ENCODE measurements at regions not wholly inside any gene's neighbourhood (a gene's known extent, or its start where the extent isn't known, plus 50 kb on each side); places are given as distances from the start of the nearest gene placed in this dataset.

DNA sequence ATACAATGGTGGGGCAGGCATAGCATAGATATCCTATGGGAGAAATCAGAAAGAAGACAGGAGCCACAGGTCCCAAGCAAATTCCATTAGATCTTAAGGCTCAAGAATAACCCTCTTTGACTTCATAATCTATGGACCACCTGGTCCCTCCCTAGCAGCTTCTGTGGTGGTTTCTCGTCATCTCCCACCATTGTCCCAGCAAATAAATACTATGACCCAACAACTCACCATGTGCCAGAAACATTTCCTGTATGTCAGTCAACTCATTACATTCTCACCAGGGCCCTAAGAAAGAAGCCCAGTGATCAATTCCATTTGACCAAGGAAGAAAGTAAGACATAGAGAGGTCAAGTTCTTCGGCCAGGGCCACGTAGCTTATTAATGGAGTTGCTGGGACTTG lies 646.2 kb downstream of the VRK1 start:
- DNase-seq (ENCODE audit: low spot score): no peak

DNA sequence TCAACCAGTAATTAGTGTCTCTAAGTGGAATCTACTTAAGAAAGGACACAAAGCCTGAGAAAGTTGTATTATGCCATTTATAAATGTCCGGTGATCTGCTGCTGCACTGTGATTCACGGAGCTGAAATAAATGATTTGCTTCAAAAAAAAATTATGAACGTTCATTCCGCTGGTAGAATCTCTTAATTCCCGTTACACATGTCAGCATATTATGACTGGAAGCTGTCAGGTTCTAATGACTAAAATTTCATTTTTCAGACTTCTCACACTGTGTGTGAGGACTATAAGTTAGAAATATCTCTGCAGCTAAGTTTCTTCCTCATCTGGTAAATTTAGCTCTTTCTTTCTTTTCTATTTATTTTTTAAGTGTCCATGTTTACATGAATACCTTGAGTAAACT lies 647.1 kb downstream of the VRK1 start:
- DNase-seq (ENCODE audit: low spot score): no peak

DNA sequence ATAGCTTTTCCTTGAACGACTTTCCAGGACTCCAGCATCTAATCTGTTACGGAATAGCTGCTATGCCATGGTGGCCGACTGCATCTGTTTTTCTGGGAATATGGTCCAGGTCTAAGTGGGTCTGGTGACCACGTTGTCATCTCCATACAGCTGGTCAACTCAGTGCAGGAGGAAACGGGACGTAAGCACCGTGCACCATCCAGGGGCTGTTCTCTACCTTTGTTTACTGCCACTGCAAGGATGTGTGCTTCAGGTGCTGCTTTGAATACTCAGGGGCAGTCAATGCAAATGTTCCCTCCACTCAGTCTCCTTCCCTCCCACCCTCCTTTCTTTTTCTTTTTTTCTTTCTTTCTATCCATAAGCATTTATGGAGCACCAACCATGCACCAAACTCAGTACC lies 648.2 kb downstream of the VRK1 start:
- DNase-seq (ENCODE audit: low spot score): no peak

DNA sequence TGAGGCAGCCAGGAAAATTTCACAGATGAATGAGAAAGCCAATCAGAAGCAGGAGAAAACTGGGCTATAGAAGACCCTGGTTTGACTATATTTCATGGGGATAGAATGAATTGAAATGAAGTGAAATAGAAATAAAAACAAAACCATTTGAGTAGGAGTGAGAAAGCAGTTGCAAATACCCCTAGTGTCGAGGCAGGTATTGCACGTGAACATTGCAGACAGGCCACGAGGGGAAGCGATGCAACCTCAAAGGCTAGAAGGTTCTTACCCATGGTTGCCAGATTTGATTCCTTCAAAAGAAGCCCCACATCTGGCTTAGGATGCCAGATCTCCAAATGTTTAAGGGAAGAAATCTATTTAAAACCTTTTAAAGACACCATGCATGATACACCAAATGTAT lies 648.9 kb downstream of the VRK1 start:
- no peak for DNase-seq (ENCODE audit: low spot score)

DNA sequence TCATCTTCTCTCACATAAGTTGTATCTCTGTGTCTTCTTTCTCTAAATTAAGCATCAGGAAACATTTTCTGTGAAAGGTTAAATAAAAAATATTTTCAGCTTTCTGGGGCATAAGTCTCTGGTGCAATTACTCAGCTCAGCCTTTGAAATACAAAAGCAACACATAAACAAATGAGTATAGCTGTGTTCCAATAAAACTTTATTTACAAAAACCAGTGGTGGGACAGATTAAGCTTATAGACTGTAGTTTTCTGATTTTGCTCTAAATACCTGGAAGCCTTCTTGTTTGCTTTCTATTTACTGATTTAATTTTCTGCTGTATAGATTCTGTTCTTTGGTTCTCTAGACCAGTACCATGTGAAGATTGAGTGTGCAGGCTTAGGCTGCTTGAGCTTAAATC lies 655.1 kb downstream of the VRK1 start:
- DNase-seq (ENCODE audit: low spot score): no peak

DNA sequence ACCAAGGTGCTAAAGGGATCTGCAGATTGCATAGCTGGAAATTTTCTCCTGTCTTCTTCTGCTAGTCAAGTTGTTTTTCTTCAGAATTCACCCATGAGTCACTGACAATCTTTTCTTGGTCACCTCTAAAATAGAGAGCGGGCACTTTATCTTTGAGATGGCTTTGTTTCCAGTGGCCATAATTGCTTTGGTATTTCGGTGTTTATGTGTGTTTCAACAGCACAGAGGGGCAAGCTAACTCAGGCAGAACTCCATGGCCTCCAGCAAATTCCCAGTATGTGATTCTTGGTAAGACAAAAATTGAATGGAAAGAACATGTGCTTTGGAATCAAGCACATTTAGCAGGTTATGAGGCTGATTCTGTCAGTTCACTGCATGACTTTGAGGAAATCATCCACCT lies 656.8 kb downstream of the VRK1 start:
- DNase-seq (ENCODE audit: low spot score): no peak

GRCh38 chr14:97456462-97456861 lies 659.3 kb downstream of the VRK1 start:
- no peak for DNase-seq (ENCODE audit: low spot score)

DNA sequence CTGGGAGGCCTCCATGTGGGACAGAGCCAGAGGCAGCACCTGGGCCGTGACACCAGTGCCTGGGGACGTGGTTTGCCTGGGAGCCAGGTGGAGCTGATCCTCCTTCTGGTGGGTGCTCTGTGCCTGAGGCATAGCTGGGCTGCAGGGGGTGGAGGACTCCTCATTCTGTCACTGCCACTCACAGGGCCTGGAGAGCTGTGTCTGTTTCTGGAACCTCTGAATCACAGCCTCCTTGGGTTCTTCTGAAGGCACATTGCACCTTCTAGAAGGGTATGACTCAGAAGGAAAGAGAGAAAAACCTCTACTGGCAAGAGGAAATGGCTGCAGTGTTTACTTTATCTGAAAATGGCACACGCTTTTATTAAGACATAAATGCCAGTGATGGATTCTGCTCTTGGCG lies 659.8 kb downstream of the VRK1 start:
- no peak for DNase-seq (ENCODE audit: low spot score)

DNA sequence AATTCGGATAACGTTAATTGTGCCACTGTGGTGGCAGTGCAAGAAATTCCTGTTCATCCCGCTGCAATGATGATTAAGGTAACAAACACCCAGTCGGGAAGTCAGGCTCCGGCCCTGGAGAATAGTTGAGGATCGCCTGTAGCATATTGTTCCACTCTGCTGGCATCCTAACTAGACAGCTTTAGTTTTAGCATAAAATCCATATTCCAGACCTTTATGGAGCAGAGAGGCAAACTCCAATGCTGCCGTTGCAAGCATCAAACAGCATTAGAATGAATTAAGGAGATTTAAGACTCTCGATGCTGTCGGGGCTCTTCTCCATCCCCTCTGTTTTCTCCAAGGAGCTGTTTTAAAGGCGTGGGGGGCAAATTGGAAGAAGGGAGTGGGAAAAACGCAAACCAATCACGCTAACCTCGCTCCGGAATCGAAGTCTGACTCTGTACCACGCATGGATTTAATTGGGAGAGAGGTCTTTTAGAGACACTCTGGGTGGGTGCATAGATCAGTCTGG lies 660.4 kb downstream of the VRK1 start:
- DNase-seq (ENCODE audit: low spot score): no peak

DNA sequence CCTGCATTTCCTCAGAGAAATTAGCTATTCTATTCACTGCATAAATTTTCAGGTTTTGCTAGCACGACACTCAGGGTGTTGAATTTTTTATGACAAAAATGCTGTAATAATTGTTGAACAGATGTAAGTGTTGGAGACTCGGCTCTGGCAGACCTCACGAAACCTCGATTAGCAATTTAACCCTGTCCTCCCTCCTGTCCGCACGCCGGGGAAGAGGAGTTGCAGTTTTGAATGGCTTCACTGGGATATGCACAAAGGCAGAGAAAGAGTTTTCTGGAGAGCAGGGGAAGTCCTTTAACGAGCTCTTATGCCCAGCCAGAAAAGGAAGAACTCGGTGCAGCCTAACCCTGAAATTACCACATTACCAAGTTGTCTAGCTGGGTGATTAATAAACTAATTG lies 661.1 kb downstream of the VRK1 start:
- no peak for DNase-seq (ENCODE audit: low spot score)

DNA sequence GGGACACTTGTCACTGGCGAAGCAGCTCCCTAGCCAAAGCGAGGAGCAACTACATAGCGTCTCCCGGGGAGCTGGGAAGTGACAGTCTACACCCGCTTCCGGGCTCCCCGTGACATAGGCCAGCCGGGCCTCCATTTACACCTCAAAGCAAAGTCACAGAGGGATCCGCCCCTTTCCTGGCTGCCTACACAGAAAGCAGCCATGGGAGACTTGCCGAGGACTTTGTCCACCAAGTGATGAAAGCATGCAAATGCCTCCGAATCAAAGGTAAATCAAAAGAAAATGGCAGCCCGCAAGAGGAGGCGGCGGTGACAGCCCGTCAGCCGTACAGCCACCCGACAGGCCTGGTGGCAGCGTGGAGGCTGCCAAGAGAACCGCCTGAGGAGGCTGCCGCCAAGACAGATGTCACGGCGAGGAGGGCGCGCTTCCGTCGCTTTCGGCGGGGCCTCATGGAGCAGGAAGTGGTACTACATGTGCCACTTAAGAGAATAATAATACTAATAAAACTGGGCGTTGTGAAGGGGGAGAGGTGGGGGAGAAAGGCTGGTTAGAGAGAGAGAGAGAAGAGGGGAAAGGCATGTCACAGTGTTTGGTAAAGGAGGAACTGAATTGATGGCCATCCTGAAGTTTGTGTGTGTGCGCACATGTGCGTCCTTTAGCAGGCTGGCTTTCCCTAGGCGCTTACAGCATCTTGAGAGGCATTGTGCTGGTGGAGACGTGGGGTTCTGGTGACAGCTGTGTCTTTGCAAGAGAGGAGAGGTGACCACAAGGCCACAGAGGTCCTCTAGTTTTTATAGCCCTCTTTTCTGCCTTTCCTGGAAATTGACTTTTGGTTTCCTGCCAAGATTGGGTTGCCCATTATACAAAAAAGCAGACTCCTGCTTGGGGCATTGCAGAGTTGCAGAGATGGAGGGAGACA lies 661.7 kb downstream of the VRK1 start:
- DNase-seq (ENCODE audit: low spot score): no peak

DNA sequence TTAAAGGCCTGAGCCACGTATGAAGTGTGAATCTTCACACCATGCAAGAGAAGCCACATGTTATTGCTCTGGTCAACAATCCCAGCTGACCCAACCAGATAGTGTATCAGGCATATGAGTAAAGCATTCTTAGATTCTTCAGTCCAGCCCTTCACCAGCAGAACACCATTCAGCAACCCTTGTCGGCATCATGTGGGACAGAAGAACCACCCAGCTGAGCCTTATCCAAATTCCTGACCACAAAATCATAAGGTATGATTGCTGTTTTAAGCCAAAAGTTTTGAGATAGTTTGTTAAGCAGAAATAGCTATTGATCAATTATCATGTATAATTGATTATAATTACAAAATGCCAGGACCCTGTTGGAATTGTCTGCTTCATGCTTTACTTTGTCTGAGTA lies 664.9 kb downstream of the VRK1 start:
- DNase-seq (ENCODE audit: low spot score): no peak

GRCh38 chr14:97468220-97468619 lies 671.0 kb downstream of the VRK1 start:
- DNase-seq (ENCODE audit: low spot score): no peak

- DNase-seq (ENCODE audit: low spot score): no peak
Measured at GRCh38 chr14:97477353-97477752, 680.2 kb downstream of the VRK1 start.

DNA sequence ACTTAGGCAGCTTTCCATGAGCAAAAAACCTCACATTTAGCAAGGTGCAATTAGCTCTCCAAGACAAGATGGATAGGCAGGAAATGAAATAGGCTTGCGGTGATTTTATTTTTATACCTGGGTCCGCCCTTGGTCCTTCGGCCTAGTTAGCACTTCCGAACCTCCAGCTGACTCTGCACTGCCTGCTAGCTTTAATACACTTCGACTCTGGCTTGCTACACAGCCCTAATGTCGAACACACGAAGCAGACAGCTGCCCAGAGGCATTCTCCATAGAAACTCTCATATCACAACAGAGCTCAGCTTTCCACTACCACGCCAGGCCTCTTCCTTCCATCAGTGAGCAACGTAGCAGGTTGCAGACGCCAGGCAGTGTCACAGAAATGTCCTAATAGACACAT lies 688.0 kb downstream of the VRK1 start:
- DNase-seq (ENCODE audit: low spot score): no peak

DNA sequence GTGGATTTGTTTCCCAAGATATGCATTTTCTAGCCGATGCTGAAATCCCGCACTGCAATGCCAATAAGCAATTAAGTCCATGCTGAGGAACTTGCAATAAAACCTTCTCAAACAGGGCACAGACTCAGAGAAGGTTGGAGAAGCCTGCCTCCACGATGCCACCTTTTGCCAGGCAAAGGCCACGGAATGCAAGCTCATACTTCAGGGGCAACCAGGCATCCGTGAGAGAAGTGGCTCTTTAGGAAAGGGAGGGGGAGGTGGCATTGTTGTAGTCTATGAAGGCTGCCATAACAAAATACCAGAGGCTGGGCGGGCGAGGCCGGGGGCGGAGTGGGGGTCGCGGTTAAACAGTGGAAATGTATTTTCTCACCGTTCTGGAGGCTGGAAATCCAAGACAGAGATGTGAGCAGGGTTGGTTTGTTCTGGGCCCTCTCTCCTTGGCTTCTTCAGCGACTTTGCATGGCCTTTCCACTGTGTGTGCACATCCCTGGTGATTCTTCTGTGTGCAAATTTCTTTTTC lies 689.5 kb downstream of the VRK1 start:
- DNase-seq (ENCODE audit: low spot score): no peak

DNA sequence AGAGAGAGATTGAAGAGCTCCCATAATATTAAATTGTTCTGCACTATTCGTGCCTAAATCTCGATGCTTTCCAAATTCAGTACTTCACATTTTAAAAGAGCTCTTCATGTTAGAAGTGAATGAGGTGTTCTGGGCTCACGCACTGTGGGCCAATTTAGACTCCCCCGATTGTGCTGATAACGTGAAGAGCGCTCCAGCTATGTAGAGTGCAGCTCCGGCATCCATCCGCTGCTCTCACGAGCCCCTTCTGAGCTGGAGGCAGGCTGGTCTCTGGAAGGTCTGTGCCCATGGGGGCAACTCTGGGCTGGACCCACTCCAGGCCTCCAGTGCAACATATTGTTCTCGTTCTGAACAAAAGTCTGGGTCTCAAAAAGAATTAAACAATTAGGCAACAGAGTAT lies 692.6 kb downstream of the VRK1 start:
- no peak for DNase-seq (ENCODE audit: low spot score)

- no peak for DNase-seq (ENCODE audit: low spot score)
Measured at GRCh38 chr14:97490521-97491070, 693.4 kb downstream of the VRK1 start.

DNA sequence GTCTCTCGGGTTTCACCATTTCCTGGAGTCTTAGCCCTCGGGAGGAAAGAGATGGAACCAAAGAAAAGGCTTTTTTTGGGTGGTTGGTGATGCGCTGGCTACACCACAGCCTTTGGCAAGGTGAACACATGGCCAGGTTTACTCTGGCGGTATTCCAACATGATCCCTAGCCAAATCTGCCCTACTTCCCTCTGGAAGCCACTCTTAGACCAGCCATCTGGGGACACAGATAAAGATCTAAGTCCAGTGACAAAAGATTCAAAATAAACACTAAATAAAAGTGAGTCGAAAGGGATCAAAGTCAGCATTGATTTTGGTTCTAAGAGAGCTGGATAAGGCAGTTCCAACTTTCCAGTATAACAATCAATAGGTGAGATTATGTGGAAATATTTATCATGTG lies 694.5 kb downstream of the VRK1 start:
- no peak for DNase-seq (ENCODE audit: low spot score)

DNA sequence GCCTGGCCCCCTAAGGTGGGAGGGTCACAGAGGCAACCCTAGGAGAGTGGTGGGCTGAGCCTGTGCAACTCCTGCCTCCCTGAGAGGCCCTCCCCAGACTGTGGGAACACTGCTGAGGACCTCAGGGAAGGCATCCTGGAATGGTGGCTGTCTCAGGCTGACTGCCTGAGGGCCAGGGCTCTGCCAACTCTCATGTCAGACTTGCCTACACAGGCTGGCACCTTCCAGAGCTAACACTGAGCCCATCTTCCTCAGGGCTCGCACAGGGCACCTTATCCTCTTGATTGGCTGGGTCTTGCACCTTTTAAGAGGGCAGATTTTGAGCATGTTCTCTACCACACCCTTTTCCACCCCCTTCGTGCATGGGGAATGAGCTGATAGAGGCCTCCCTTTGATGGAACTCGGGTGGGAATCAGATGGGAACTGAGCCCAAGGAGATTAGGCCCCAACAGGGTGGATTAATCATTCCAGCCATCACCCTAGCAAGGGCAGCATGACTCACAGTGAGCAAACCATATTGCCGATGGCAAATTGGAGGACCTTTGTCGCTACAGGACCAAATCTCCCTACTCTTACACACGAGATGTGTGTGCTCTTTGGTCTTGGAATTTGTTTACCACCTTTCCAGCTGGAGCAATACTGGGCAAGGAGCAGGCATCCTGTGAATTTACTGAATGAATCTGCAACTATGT lies 702.8 kb downstream of the VRK1 start:
- no peak for DNase-seq (ENCODE audit: low spot score)

- DNase-seq (ENCODE audit: low spot score): no peak
Measured at GRCh38 chr14:97506626-97507025, 709.4 kb downstream of the VRK1 start.

GRCh38 chr14:97513891-97514290 lies 716.7 kb downstream of the VRK1 start:
- DNase-seq (ENCODE audit: low spot score): no peak

All from AG08396 (cell line).